HEK293 (cell line): ENCODE measurements at regions not wholly inside any gene's neighbourhood (a gene's known extent, or its start where the extent isn't known, plus 50 kb on each side); places are given as distances from the start of the nearest gene placed in this dataset.

Experiments used
- CTCF ChIA-PET: fragments of 350-600 bp; formaldehyde crosslinking; extraction: SDS; loops from one replicate; lab custom pipeline; 2021; ENCODE audit warnings: antibody characterized with exemption; lab: Yijun Ruan, JAX
- POLR2A ChIA-PET: fragments of 300-600 bp; formaldehyde crosslinking; extraction: SDS; loops from one replicate; lab custom pipeline; 2020; ENCODE audit warnings: antibody characterized with exemption, inconsistent platforms; lab: Yijun Ruan, JAX
- H3K27ac ChIP-seq: fragments of 200-500 bp; sonication (Bioruptor generic); 2 replicates; pipeline ENCODE4 v1.5.1; 2014; ENCODE audit warnings: low read depth, low read length, control low read depth, inconsistent platforms; ENCODE audit errors: extremely low read depth
- H3K36me3 ChIP-seq, 2 experiments: fragments of 200-500 bp in 1 of 2; sonication (Bioruptor generic) in 1 of 2; 1 replicate in 1 of 2; 2 replicates in 1 of 2; pipeline ENCODE4 v1.5.1; 2014 to 2017; ENCODE audit warnings: inconsistent platforms in 2 of 2, low read length in 2 of 2; ENCODE audit not compliant: control insufficient read depth in 2 of 2, insufficient read depth in 1 of 2
- H3K4me1 ChIP-seq: fragments of 200-500 bp; sonication (Bioruptor generic); 2 replicates; pipeline ENCODE4 v1.5.1; 2014; ENCODE audit warnings: mild to moderate bottlenecking, low read length, inconsistent platforms; ENCODE audit not compliant: control insufficient read depth, insufficient read depth
- H3K4me3 ChIP-seq: 2 replicates; pipeline ENCODE4 v1.5.1; 2011; ENCODE audit warnings: low read depth, mild to moderate bottlenecking, control low read depth, low read length, moderate library complexity
- H3K9me3 ChIP-seq: fragments of 200-500 bp; sonication (Bioruptor generic); 2 replicates; pipeline ENCODE4 v1.5.1; 2014; ENCODE audit warnings: low read depth, low read length, inconsistent platforms; ENCODE audit not compliant: control insufficient read depth, insufficient read depth
- BCL11A ChIP-seq: fragments of 450-650 bp; formaldehyde crosslinking; IDR thresholded peaks from 2 replicates; pipeline ENCODE4 v1.5.1; 2016; ENCODE audit warnings: low read depth, missing biosample characterization, missing genetic modification characterization
- EGR2 ChIP-seq: fragments of 450-650 bp; formaldehyde crosslinking; IDR thresholded peaks from 2 replicates; pipeline ENCODE4 v1.5.1; 2016; ENCODE audit warnings: low read depth, missing biosample characterization, missing genetic modification characterization
- FEZF1 ChIP-seq: fragments of 450-650 bp; formaldehyde crosslinking; IDR thresholded peaks from 2 replicates; pipeline ENCODE4 v1.5.1; 2016; ENCODE audit warnings: missing biosample characterization, missing genetic modification characterization
- HOXA7 ChIP-seq: sonication (generic); formaldehyde crosslinking; IDR thresholded peaks from 2 replicates; pipeline ENCODE4 v1.8.1; 2022; ENCODE audit warnings: missing genetic modification reagents, borderline replicate concordance
- KLF1 ChIP-seq: fragments of 450-650 bp; formaldehyde crosslinking; IDR thresholded peaks from 2 replicates; pipeline ENCODE4 v1.5.1; 2016; ENCODE audit warnings: missing biosample characterization, missing genetic modification characterization
- KLF16 ChIP-seq: fragments of 450-650 bp; formaldehyde crosslinking; IDR thresholded peaks from 2 replicates; pipeline ENCODE4 v1.5.1; 2017; ENCODE audit warnings: missing biosample characterization, missing genetic modification characterization
- KLF7 ChIP-seq: fragments of 450-650 bp; formaldehyde crosslinking; IDR thresholded peaks from 2 replicates; pipeline ENCODE4 v1.5.1; 2016; ENCODE audit warnings: missing biosample characterization, missing genetic modification characterization, borderline replicate concordance
- PRDM6 ChIP-seq: fragments of 450-650 bp; formaldehyde crosslinking; IDR thresholded peaks from 2 replicates; pipeline ENCODE4 v1.5.1; 2017; ENCODE audit warnings: missing biosample characterization, missing genetic modification characterization
- SP2 ChIP-seq: fragments of 450-650 bp; formaldehyde crosslinking; IDR thresholded peaks from 2 replicates; pipeline ENCODE4 v1.5.1; 2016; ENCODE audit warnings: missing biosample characterization, missing genetic modification characterization
- ZBTB1 ChIP-seq: fragments of 450-650 bp; formaldehyde crosslinking; IDR thresholded peaks from 2 replicates; pipeline ENCODE4 v1.5.1; 2016; ENCODE audit warnings: missing biosample characterization, missing genetic modification characterization
- ZBTB21 ChIP-seq: fragments of 450-650 bp; formaldehyde crosslinking; IDR thresholded peaks from 2 replicates; pipeline ENCODE4 v1.5.1; 2017; ENCODE audit warnings: missing biosample characterization, missing genetic modification characterization
- ZEB2 ChIP-seq: fragments of 450-650 bp; formaldehyde crosslinking; IDR thresholded peaks from 2 replicates; pipeline ENCODE4 v1.5.1; 2016; ENCODE audit warnings: missing biosample characterization, missing genetic modification characterization
- ZNF473 ChIP-seq: fragments of 450-650 bp; formaldehyde crosslinking; IDR thresholded peaks from 2 replicates; pipeline ENCODE4 v1.5.1; 2017; ENCODE audit warnings: missing biosample characterization, missing genetic modification characterization
- ZNF707 ChIP-seq: fragments of 450-650 bp; formaldehyde crosslinking; IDR thresholded peaks from 2 replicates; pipeline ENCODE4 v1.5.1; 2016; ENCODE audit warnings: missing biosample characterization, missing genetic modification characterization
- ZNF76 ChIP-seq: fragments of 450-650 bp; formaldehyde crosslinking; IDR thresholded peaks from 2 replicates; pipeline ENCODE4; 2016; ENCODE audit warnings: low read depth, missing biosample characterization, missing genetic modification characterization, borderline replicate concordance
- ZNF768 ChIP-seq: fragments of 450-650 bp; formaldehyde crosslinking; IDR thresholded peaks from 2 replicates; pipeline ENCODE4 v1.5.1; 2018; ENCODE audit warnings: missing biosample characterization, mild to moderate bottlenecking, missing genetic modification characterization
- ZNF843 ChIP-seq: fragments of 450-650 bp; formaldehyde crosslinking; IDR thresholded peaks from 2 replicates; pipeline ENCODE4 v1.5.1; 2016; ENCODE audit warnings: missing biosample characterization, missing genetic modification characterization
- TF ChIP-seq, protein P1 (sequence below): fragments of 450-650 bp; formaldehyde crosslinking; IDR thresholded peaks from 2 replicates; pipeline ENCODE4; 2016; ENCODE audit warnings: missing biosample characterization, missing genetic modification characterization
- TF ChIP-seq, protein P2 (sequence below): fragments of 450-650 bp; formaldehyde crosslinking; IDR thresholded peaks from 2 replicates; pipeline ENCODE4 v1.5.1; 2017; ENCODE audit warnings: missing biosample characterization, missing genetic modification characterization
- TF ChIP-seq, protein P3 (sequence below): fragments of 450-650 bp; formaldehyde crosslinking; conservative IDR thresholded peaks from 2 replicates; pipeline ENCODE4 v1.5.1; 2016; ENCODE audit warnings: low read depth, missing biosample characterization, missing genetic modification characterization

DNA sequence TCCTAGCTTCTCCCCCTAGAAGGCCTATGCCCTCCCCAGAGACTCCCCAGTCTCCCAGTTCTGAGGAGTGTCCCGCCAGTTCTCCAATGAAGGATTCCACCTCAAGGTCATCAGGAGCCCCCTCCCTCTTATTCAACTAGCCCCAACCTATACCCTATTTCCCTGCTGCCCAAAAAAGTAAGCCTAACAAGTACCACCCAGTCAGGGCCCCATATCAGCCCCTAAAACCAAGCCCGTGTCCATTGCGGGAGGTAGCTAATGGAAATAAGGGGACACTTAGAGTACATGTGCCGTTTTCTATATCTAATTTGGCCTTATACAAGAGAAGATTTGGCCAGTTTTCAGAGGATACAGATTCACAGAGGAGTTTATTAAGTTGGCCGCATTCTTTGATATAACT, 416.2 kb downstream of the MATN1 start:
- no peaks in the 10 kb centered on the region for H3K36me3 ChIP-seq
- H3K9me3 ChIP-seq, result no peaks in the 10 kb centered on the region
- H3K4me1 ChIP-seq, result no peaks in the 10 kb centered on the region
- no peak overlapping the region for H3K4me3 ChIP-seq
- TF ChIP-seq BCL11A (tag by site-specific recombination), result no peak
- TF ChIP-seq KLF16 (tag by site-specific recombination), result no peak
- no peak for TF ChIP-seq ZNF473 (tag by site-specific recombination)
- TF ChIP-seq ZNF768 (tag by site-specific recombination), result no peak
- no peak for TF ChIP-seq SP2 (tag by site-specific recombination)
- ChIA-PET POLR2A (no interaction called here), CTCF (no interaction called here)
- no peak overlapping the region for H3K27ac ChIP-seq

DNA sequence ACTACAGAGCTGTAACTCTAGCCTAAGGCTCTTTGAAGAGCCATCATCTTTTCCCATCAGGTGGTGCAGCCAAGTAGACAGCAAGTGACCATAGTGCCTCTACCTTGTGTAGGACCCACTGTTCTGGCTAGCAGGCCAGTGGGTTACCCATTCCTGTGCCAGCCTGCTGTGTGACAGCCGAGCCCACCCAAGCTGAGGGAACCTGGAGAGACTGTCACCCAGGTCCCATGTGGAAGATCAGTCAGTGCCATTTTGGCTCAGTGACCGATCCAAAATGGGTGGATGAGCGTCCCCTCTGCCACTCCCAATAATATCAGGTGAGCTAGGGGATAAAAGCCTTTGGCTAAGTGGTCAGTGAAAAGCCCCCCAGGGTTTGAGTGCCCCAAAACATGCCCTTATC, 417.9 kb downstream of the MATN1 start:
- no peak overlapping the region for H3K27ac ChIP-seq
- POLR2A ChIA-PET, result no interaction called here
- H3K9me3 ChIP-seq, result no peaks in the 10 kb centered on the region
- no peak for TF ChIP-seq ZBTB1 (tag by site-specific recombination)
- no peak for TF ChIP-seq ZEB2
- no peak for TF ChIP-seq ZBTB21 (tag by site-specific recombination)
- TF ChIP-seq, protein P1, sequence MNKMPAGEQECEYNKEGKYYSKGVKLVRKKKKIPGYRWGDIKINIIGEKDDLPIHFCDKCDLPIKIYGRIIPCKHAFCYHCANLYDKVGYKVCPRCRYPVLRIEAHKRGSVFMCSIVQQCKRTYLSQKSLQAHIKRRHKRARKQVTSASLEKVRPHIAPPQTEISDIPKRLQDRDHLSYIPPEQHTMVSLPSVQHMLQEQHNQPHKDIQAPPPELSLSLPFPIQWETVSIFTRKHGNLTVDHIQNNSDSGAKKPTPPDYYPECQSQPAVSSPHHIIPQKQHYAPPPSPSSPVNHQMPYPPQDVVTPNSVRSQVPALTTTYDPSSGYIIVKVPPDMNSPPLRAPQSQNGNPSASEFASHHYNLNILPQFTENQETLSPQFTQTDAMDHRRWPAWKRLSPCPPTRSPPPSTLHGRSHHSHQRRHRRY (tag by site-specific recombination), result no peak
- TF ChIP-seq, protein P2, sequence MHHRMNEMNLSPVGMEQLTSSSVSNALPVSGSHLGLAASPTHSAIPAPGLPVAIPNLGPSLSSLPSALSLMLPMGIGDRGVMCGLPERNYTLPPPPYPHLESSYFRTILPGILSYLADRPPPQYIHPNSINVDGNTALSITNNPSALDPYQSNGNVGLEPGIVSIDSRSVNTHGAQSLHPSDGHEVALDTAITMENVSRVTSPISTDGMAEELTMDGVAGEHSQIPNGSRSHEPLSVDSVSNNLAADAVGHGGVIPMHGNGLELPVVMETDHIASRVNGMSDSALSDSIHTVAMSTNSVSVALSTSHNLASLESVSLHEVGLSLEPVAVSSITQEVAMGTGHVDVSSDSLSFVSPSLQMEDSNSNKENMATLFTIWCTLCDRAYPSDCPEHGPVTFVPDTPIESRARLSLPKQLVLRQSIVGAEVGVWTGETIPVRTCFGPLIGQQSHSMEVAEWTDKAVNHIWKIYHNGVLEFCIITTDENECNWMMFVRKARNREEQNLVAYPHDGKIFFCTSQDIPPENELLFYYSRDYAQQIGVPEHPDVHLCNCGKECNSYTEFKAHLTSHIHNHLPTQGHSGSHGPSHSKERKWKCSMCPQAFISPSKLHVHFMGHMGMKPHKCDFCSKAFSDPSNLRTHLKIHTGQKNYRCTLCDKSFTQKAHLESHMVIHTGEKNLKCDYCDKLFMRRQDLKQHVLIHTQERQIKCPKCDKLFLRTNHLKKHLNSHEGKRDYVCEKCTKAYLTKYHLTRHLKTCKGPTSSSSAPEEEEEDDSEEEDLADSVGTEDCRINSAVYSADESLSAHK, result no peak
- no peak for TF ChIP-seq ZNF707 (tag by site-specific recombination)
- no peak for TF ChIP-seq FEZF1
- TF ChIP-seq HOXA7 (CRISPR knock-in tag), result no peak
- no peak for TF ChIP-seq ZNF76
- TF ChIP-seq, all 188 proteins: peak for 0
- Histone ChIP-seq H3K4me1 (no peaks in the 10 kb centered on the region), H3K4me3 (no peak overlapping the region), H3K36me3 (no peaks in the 10 kb centered on the region)
- CTCF ChIA-PET, result no interaction called here

- CTCF ChIA-PET, result no interaction called here
- no peaks in the 10 kb centered on the region for H3K9me3 ChIP-seq
- no peak for TF ChIP-seq ZNF76
- TF ChIP-seq ZNF843, result no peak
- no peak for TF ChIP-seq EGR2 (tag by site-specific recombination)
- TF ChIP-seq ZBTB1 (tag by site-specific recombination), result no peak
- no peak for TF ChIP-seq KLF1 (tag by site-specific recombination)
- TF ChIP-seq, protein P3, sequence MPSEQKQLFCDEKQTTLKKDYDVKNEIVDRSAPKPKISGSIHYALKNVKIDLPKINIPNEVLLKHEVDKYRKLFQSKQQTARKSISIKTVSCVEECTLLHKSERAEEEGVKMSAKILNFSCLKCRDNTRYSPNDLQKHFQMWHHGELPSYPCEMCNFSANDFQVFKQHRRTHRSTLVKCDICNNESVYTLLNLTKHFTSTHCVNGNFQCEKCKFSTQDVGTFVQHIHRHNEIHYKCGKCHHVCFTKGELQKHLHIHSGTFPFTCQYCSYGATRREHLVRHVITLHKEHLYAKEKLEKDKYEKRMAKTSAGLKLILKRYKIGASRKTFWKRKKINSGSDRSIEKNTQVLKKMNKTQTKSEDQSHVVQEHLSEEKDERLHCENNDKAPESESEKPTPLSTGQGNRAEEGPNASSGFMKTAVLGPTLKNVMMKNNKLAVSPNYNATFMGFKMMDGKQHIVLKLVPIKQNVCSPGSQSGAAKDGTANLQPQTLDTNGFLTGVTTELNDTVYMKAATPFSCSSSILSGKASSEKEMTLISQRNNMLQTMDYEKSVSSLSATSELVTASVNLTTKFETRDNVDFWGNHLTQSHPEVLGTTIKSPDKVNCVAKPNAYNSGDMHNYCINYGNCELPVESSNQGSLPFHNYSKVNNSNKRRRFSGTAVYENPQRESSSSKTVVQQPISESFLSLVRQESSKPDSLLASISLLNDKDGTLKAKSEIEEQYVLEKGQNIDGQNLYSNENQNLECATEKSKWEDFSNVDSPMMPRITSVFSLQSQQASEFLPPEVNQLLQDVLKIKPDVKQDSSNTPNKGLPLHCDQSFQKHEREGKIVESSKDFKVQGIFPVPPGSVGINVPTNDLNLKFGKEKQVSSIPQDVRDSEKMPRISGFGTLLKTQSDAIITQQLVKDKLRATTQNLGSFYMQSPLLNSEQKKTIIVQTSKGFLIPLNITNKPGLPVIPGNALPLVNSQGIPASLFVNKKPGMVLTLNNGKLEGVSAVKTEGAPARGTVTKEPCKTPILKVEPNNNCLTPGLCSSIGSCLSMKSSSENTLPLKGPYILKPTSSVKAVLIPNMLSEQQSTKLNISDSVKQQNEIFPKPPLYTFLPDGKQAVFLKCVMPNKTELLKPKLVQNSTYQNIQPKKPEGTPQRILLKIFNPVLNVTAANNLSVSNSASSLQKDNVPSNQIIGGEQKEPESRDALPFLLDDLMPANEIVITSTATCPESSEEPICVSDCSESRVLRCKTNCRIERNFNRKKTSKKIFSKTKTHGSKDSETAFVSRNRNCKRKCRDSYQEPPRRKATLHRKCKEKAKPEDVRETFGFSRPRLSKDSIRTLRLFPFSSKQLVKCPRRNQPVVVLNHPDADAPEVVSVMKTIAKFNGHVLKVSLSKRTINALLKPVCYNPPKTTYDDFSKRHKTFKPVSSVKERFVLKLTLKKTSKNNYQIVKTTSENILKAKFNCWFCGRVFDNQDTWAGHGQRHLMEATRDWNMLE (tag by site-specific recombination), result no peak
- no peak for TF ChIP-seq KLF7 (tag by site-specific recombination)
- no peak for TF ChIP-seq PRDM6
These were observed 418.3 kb downstream of the MATN1 start for GRCh38 chr1:30305061-30305460.

More at GRCh38 chr1:30305061-30305460, 418.3 kb downstream of the MATN1 start:
- Histone ChIP-seq H3K4me3 (no peak overlapping the region), H3K4me1 (no peaks in the 10 kb centered on the region), H3K27ac (no peak overlapping the region), H3K36me3 (no peaks in the 10 kb centered on the region)
- POLR2A ChIA-PET, result no interaction called here
